ENCODE measurements at regions not wholly inside any gene's neighbourhood (a gene's known extent, or its start where the extent isn't known, plus 50 kb on each side); places are given as distances from the start of the nearest gene placed in this dataset.
A peak's percentile ranks its signal among the peaks of the same experiment; 100 is the strongest.
"Not testable (repeated sequence)": the region's sequence is repeated elsewhere in the genome, so short reads cannot be mapped to it uniquely, and the experiment has no call there.

DNA sequence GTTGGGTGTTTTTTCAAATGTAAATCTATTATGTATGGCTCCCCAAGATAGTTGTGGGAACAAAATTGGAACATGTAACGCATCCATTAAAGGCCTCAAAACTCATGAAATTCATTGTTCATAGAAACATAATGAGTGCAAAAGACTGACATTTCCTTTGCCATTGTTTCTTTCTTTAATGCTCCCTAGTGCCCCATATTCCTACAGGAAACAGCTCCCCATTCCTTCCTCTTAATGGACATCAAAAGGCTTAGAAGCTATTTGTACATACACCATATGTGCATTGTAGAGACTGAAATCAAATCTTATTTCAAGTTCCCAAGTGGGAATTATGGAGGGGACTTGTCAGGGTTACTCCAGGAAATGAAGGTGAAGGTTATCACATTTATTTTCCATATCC is 139.1 kb downstream of the AHR start:
- no peak for FAIRE-seq
- DNase-seq (ENCODE audit: low spot score) = no peak

DNA sequence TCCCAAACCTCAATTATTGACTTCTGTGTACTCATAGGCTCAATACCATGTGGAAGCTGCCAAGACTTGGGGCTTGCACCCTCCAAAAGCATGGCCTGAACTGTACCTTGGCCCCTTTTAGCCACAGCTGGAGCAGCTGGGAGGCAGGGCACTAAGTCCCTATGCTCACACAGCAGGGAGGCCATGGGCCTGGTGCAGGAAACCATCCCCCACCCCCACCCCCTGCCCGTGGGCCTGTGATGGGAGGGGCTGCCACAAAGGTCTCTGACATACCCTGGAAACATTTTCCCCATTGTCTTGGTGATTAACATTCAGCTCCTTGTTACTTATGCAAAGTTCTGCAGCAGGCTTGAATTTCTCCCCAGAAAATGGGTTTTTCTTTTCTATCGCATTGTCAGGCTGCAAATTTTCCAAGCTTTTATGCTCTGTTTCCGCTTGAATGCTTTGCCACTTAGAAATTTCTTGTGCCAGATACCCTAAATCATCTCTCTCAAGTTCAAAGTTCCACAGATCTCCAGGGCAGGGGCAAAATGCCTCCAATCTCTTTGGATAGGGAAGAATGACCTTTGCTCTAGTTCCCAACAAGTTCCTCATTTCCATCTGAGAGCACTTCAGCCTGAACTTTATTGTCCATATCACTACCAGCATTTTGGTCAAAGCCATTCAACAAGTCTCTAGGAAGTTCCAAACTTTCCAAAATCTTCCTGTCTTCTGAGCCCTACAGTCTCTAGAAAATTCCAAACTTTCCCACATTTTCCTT is 141.8 kb downstream of the AHR start:
- FAIRE-seq; DNase-seq (ENCODE audit: low spot score): not testable (repeated sequence)

GRCh38 chr7:17440831-17441230 is 142.4 kb downstream of the AHR start:
- DNase-seq (ENCODE audit: low spot score) (no peak), FAIRE-seq (no peak)

GRCh38 chr7:17441557-17441956 is 143.1 kb downstream of the AHR start:
- FAIRE-seq (no peak), DNase-seq (ENCODE audit: low spot score) (no peak)

GRCh38 chr7:17444151-17444550 is 145.7 kb downstream of the AHR start:
- DNase-seq (ENCODE audit: low spot score) (no peak), FAIRE-seq (no peak)

DNA sequence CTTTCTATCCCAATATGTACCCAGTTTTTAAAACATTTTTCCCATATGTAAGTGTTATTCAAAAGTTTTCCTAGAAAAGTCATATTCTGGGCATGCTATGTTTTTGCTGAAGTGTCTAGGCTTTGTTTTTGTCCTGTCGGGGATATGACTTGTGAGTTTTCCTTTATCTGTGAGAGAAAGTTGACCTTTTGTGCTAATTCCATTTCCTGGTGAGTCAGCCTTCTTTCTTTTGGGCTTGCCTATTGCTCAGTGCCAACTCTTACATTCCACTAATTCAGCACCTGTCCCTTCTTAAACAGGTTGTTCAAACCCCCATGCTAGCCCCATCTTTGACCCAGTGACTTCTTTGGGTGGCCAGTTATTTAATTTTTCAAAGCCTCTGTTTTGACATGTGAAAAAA is 146.2 kb downstream of the AHR start:
- peak; percentile 42 for DNase-seq (ENCODE audit: low spot score)
- FAIRE-seq = peak; percentile 55

DNA sequence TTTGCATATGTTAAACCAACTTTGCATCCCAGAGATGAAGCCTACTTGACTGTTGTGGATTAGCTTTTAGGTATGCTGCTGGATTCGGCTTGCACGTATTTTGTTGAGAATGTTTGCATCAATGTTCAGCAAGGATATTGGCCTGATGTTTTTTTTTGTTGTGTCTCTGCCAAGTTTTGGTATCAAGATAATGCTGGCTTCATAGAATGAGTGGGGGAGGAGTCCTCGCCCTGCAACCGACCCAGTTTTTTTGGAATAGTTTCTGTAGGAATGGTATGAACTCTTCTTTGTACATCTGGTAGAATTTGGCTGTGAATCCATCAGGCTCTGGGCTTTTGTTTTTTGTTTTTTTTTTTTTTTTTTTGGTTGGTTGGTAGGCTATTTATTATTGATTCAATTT is 147.9 kb downstream of the AHR start:
- DNase-seq (ENCODE audit: low spot score) (no peak), FAIRE-seq (no peak)

GRCh38 chr7:17447728-17448478 is 149.5 kb downstream of the AHR start:
- DNase-seq (ENCODE audit: low spot score) = no peak

DNA sequence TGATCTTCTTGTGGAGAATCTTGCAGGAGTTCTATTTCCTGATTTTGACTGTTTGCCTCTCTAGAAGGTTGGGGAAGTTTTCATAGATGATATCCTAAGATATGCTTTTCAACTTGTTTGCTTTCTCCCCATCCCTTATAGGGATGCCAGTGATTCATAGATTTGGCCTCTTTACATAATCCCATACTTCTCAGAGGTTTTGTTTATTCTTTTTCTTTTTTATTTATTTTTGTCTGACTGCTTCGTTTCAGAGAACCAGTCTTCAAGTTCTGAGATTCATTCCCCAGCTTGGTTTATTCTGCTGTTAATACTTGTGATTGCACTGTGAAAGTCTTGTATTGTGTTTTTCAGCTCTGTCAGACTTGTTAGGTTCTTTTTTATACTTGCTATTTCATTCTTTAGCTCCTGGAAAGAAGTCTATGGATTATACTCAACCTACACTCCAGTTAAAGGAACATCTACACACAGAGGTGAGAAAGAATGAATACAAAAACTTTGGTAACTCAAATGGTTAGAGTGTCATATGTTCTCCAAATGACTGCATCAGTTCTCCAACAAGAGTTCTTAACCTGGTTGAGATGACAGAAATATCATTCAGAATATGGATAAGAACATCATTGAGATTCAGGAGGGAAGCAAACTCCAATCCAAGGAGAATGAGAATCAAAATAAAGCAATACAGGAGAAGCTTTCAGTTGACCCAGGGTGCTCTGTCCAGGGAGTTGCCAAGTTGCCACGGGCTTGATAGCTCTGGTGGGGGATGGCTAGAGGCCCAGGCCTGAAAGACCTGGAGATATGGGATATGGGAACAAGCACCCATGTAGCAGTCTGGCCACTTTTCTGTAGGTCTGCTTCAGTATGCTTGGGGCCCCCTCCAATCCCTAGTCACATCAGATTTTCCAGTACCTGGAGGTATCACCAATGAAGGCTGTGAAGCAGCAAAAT is 150.3 kb downstream of the AHR start:
- DNase-seq (ENCODE audit: low spot score) (no peak), FAIRE-seq (no peak)

More at GRCh38 chr7:17447728-17448478, 149.5 kb downstream of the AHR start:
- FAIRE-seq = no peak

DNA sequence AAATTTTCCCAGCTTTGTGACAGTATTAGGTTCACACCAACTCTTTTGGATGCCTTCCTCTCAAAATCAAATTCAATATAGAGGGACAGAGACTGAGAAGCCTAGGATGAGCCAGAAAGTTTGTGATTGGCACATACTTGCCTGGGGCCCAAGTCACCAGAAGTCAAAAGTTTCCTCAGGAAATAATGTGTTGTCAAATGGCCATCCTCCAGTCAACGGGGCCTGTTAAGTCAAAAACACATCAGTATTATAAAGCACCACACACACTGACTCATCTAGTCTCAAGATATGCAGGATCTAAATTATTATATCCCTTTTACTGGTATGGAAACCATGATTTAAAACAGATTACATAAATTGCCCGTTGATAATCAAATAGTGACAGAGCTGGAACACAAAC is 158.1 kb downstream of the AHR start:
- FAIRE-seq (no peak), DNase-seq (ENCODE audit: low spot score) (no peak)

GRCh38 chr7:17460001-17460400 is 161.5 kb downstream of the AHR start:
- FAIRE-seq = no peak
- DNase-seq (ENCODE audit: low spot score) = no peak

GRCh38 chr7:17460665-17461064 is 162.2 kb downstream of the AHR start:
- DNase-seq (ENCODE audit: low spot score) (no peak), FAIRE-seq (no peak)

DNA sequence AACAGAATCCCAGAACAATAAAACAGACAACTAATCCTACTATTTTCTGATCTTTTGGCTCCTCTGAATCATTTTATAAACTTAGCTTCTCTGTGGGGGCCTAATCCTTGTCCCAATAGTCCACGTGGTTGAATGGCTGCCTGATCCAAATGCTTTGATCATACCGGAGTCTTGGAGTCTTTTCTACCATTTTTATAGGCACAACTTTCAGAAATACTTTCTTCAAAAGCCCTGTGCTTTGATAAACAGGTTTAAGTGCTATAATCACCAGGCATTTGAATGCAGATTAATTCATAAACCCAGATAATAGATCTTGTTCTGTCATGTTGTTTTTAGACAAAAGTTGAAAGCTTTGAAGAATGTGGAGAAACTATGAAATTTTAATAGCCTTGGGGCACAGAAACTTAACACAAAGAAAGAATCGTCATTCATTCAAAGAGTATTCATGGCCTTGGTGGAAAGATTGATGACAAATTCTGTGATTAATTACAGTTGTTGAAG is 163.7 kb downstream of the AHR start:
- DNase-seq (ENCODE audit: low spot score) = no peak
- FAIRE-seq = no peak

- no peak for DNase-seq (ENCODE audit: low spot score)
These were observed 165.1 kb downstream of the AHR start for GRCh38 chr7:17463511-17464085.

GRCh38 chr7:17466216-17466615 is 167.8 kb downstream of the AHR start:
- no peak for FAIRE-seq
- DNase-seq (ENCODE audit: low spot score) = no peak

More at GRCh38 chr7:17463511-17464085, 165.1 kb downstream of the AHR start:
- no peak for FAIRE-seq

- DNase-seq (ENCODE audit: low spot score) (no peak), FAIRE-seq (no peak)
These were observed 169.0 kb downstream of the AHR start for GRCh38 chr7:17467386-17467945.

GRCh38 chr7:17471325-17471724 is 172.9 kb downstream of the AHR start:
- FAIRE-seq (no peak), DNase-seq (ENCODE audit: low spot score) (no peak)

- FAIRE-seq (no peak), DNase-seq (ENCODE audit: low spot score) (no peak)
These were observed 174.1 kb downstream of the AHR start for GRCh38 chr7:17472518-17472917.

- DNase-seq (ENCODE audit: low spot score) (no peak), FAIRE-seq (peak; percentile 45)
These were observed 174.5 kb downstream of the AHR start for GRCh38 chr7:17472939-17473338.

DNA sequence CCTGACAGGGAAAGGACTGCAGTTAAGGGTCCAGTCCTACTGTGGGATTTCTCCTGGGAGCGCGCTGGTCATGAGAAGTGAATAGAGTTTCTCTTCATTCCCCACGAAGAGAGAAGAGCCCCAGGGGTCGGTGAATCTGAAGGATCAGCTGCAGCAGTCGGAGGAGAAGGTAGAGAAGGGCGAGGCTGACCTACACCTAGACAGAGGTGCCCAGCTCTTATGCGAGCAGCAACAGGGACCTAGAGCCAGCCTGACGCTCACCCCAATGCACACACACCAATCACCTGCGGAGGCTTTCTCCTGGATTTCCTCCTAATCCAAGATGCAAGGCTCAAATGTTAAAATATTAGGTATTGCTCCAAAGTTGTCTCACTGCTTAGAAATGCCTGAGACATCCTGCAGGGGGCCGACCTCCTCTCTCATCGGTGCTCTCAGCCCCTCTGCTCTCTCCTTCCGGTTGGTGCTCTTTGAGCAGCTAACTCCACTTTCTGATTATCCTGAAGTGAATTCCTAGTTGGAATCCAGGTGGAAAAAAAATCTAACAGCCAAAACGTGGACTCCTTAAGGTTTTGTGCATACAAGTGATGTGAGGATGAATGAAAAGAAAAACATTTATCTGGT is 176.4 kb downstream of the AHR start:
- DNase-seq (ENCODE audit: low spot score) = no peak
- no peak for FAIRE-seq

All from RCC 7860 (cell line).